ENCODE measurements at regions not wholly inside any gene's neighbourhood (a gene's known extent, or its start where the extent isn't known, plus 50 kb on each side); places are given as distances from the start of the nearest gene placed in this dataset.

- H3K4me3 ChIP-seq (ENCODE audit: low read length): no peak overlapping the region
- DNase-seq (ENCODE audit: low read depth): peak; percentile 29
- TF ChIP-seq CTCF (conservative IDR thresholded peaks at IDR 0.05; ENCODE audit: low read length): no peak
These were observed 206.4 kb upstream of the HDDC2 start for GRCh38 chr6:125507987-125508655.

- no peak overlapping the region for H3K4me3 ChIP-seq (ENCODE audit: low read length)
- no peak for DNase-seq (ENCODE audit: low read depth)
- TF ChIP-seq CTCF (conservative IDR thresholded peaks at IDR 0.05; ENCODE audit: low read length): no peak
These were observed 207.0 kb upstream of the HDDC2 start for GRCh38 chr6:125508793-125509192.

- no peak for DNase-seq (ENCODE audit: low read depth)
- TF ChIP-seq CTCF (conservative IDR thresholded peaks at IDR 0.05; ENCODE audit: low read length): no peak
- no peak overlapping the region for H3K4me3 ChIP-seq (ENCODE audit: low read length)
These were observed 207.7 kb upstream of the HDDC2 start for GRCh38 chr6:125509477-125509876.

GRCh38 chr6:125510405-125510804, 208.6 kb upstream of the HDDC2 start:
- H3K4me3 ChIP-seq (ENCODE audit: low read length): no peak overlapping the region
- TF ChIP-seq CTCF (conservative IDR thresholded peaks at IDR 0.05; ENCODE audit: low read length): no peak
- no peak for DNase-seq (ENCODE audit: low read depth)

GRCh38 chr6:125511809-125512396, 210.1 kb upstream of the HDDC2 start:
- no peak for TF ChIP-seq CTCF (conservative IDR thresholded peaks at IDR 0.05; ENCODE audit: low read length)
- peak; percentile 6 for DNase-seq (ENCODE audit: low read depth)
- no peak overlapping the region for H3K4me3 ChIP-seq (ENCODE audit: low read length)

GRCh38 chr6:125512621-125513020, 210.9 kb upstream of the HDDC2 start:
- TF ChIP-seq CTCF (conservative IDR thresholded peaks at IDR 0.05; ENCODE audit: low read length): peak; percentile 23; the same call in 1 of the 2 replicates
- DNase-seq (ENCODE audit: low read depth): no peak
- no peak overlapping the region for H3K4me3 ChIP-seq (ENCODE audit: low read length)

GRCh38 chr6:125513978-125514377, 212.2 kb upstream of the HDDC2 start:
- TF ChIP-seq CTCF (conservative IDR thresholded peaks at IDR 0.05; ENCODE audit: low read length): no peak
- no peak overlapping the region for H3K4me3 ChIP-seq (ENCODE audit: low read length)
- no peak for DNase-seq (ENCODE audit: low read depth)
